C4-2B (cell line): ENCODE measurements at regions not wholly inside any gene's neighbourhood (a gene's known extent, or its start where the extent isn't known, plus 50 kb on each side); places are given as distances from the start of the nearest gene placed in this dataset.

ENCODE experiments used
- ZFX ChIP-seq: fragments of 450-650 bp; IDR thresholded peaks from 2 replicates; pipeline ENCODE4 v1.6.1; 2017
- TF ChIP-seq, protein P1 (sequence below): fragments of 450-650 bp; conservative IDR thresholded peaks from 2 replicates; pipeline ENCODE4 v1.5.1; 2017; ENCODE audit warnings: mild to moderate bottlenecking

DNA sequence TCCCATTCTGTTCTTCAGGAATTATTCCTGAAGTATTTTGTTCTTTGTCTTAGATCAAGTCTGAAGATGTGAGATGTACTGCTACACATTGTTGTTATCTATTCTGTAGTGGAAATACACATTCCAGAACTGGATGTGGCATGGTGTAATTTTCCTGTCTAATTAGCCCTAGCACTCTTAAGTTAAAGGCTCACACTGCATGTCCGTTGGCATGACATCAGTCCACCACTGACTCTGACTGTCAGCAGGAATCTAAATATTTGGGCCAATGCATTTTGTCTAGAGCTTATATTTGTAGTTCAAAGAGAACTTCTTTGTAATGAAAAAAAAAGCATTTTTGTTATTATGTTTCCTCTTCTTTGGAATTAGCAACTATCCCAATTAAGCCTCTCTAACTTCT, 201.0 kb downstream of the S1PR1 start:
- TF ChIP-seq, protein P1, sequence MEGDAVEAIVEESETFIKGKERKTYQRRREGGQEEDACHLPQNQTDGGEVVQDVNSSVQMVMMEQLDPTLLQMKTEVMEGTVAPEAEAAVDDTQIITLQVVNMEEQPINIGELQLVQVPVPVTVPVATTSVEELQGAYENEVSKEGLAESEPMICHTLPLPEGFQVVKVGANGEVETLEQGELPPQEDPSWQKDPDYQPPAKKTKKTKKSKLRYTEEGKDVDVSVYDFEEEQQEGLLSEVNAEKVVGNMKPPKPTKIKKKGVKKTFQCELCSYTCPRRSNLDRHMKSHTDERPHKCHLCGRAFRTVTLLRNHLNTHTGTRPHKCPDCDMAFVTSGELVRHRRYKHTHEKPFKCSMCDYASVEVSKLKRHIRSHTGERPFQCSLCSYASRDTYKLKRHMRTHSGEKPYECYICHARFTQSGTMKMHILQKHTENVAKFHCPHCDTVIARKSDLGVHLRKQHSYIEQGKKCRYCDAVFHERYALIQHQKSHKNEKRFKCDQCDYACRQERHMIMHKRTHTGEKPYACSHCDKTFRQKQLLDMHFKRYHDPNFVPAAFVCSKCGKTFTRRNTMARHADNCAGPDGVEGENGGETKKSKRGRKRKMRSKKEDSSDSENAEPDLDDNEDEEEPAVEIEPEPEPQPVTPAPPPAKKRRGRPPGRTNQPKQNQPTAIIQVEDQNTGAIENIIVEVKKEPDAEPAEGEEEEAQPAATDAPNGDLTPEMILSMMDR = no peak
- TF ChIP-seq ZFX = no peak
